ENCODE measurements at regions not wholly inside any gene's neighbourhood (a gene's known extent, or its start where the extent isn't known, plus 50 kb on each side); places are given as distances from the start of the nearest gene placed in this dataset.

- no peak for DNase-seq
- WGBS (ENCODE audit: insufficient coverage), result no CpG with 5 or more reads among the region's 4 CpGs
- no peak for ATAC-seq (ENCODE audit: low read depth)
- Mint-ChIP-seq H3K4me1 (no peaks in the 10 kb centered on the region), H3K4me3 (no peak overlapping the region), H3K27ac (no peak overlapping the region), H3K9me3 (ENCODE audit: insufficient read depth) (no peaks in the 10 kb centered on the region), H3K27me3 (peaks cover 25% of the 10 kb centered on the region)
- POLR2A ChIA-PET, result no interaction called here
- intact Hi-C loops (cut with micrococcal nuclease), result no loop called here
- CTCF ChIA-PET, result interaction anchor here (1.0 to 4.9 kb wide), 3 partner anchors 217 to 259 kb away, joined by 3 to 23 read pairs (median 3); no protein-coding TSS in a partner anchor
- no peaks in the 10 kb centered on the region for H3K79me2 ChIP-seq (ENCODE audit: control insufficient read depth, insufficient read depth, low read length)
- no peak for TF ChIP-seq EZH2 (IDR thresholded peaks at IDR 0.05; ENCODE audit: borderline replicate concordance, insufficient read depth, low read depth, low read length, poor library complexity, severe bottlenecking)
- no peak for TF ChIP-seq CTCF (IDR thresholded peaks at IDR 0.05)
- H3K9ac ChIP-seq (ENCODE audit: low read length), result no peak overlapping the region
- no peaks in the 10 kb centered on the region for H3K36me3 ChIP-seq (replicated peaks in 1 of 2; ENCODE audit: control extremely low read depth in 1 of 2, control insufficient read depth in 1 of 2, extremely low read depth in 1 of 2, insufficient read depth in 2 of 2, low read length in 1 of 2)
- no peak overlapping the region for H3K4me3 ChIP-seq (ENCODE audit: control extremely low read depth in 1 of 5, extremely low read depth in 1 of 5, insufficient read depth in 1 of 5, low read depth in 2 of 5, low read length in 4 of 5)
- H3K27ac ChIP-seq (ENCODE audit: low read length in 2 of 2), result no peak overlapping the region
- H3K27me3 ChIP-seq (replicated peaks in 1 of 4; ENCODE audit: control extremely low read depth in 1 of 4, control insufficient read depth in 3 of 4, insufficient read depth in 4 of 4, low read length in 3 of 4), result peaks cover 0 to 9% (median 2%) of the 10 kb centered on the region in 4 experiments
- H3K4me2 ChIP-seq (replicated peaks; ENCODE audit: low read depth, low read length, poor library complexity, severe bottlenecking), result no peak overlapping the region
- no peaks in the 10 kb centered on the region for H3K9me3 ChIP-seq (ENCODE audit: control extremely low read depth in 1 of 3, control insufficient read depth in 2 of 3, insufficient read depth in 1 of 3, low read length in 2 of 3)
- no peaks in the 10 kb centered on the region for H3K4me1 ChIP-seq (ENCODE audit: control insufficient read depth in 2 of 2, insufficient read depth in 2 of 2, low read length in 2 of 2)
- no peaks in the 10 kb centered on the region for H4K20me1 ChIP-seq (ENCODE audit: control insufficient read depth, insufficient read depth, low read length, poor library complexity, severe bottlenecking)
- no peak overlapping the region for H2AFZ ChIP-seq (ENCODE audit: insufficient read depth, low read depth, low read length, poor library complexity, severe bottlenecking)
Observed at GRCh38 chr5:14944350-14944739, 72.8 kb upstream of the ANKH start.

- Histone ChIP-seq H3K4me1 (ENCODE audit: control insufficient read depth in 2 of 2, insufficient read depth in 2 of 2, low read length in 2 of 2) (no peaks in the 10 kb centered on the region), H3K79me2 (ENCODE audit: control insufficient read depth, insufficient read depth, low read length) (no peaks in the 10 kb centered on the region), H3K9me3 (ENCODE audit: control extremely low read depth in 1 of 3, control insufficient read depth in 2 of 3, insufficient read depth in 1 of 3, low read length in 2 of 3) (no peaks in the 10 kb centered on the region), H3K4me3 (ENCODE audit: control extremely low read depth in 1 of 5, extremely low read depth in 1 of 5, insufficient read depth in 1 of 5, low read depth in 2 of 5, low read length in 4 of 5) (no peak overlapping the region), H2AFZ (ENCODE audit: insufficient read depth, low read depth, low read length, poor library complexity, severe bottlenecking) (no peak overlapping the region), H3K27me3 (replicated peaks in 1 of 4; ENCODE audit: control extremely low read depth in 1 of 4, control insufficient read depth in 3 of 4, insufficient read depth in 4 of 4, low read length in 3 of 4) (peaks cover 0 to 9% (median 2%) of the 10 kb centered on the region in 4 experiments), H3K4me2 (replicated peaks; ENCODE audit: low read depth, low read length, poor library complexity, severe bottlenecking) (no peak overlapping the region), H3K27ac (ENCODE audit: low read length in 2 of 2) (no peak overlapping the region), H3K36me3 (replicated peaks in 1 of 2; ENCODE audit: control extremely low read depth in 1 of 2, control insufficient read depth in 1 of 2, extremely low read depth in 1 of 2, insufficient read depth in 2 of 2, low read length in 1 of 2) (no peaks in the 10 kb centered on the region), H3K9ac (ENCODE audit: low read length) (no peak overlapping the region), H4K20me1 (ENCODE audit: control insufficient read depth, insufficient read depth, low read length, poor library complexity, severe bottlenecking) (no peaks in the 10 kb centered on the region)
- Mint-ChIP-seq H3K9me3 (ENCODE audit: insufficient read depth) (no peaks in the 10 kb centered on the region), H3K4me3 (no peak overlapping the region), H3K27ac (no peak overlapping the region), H3K4me1 (peaks cover 1% of the 10 kb centered on the region), H3K27me3 (peaks cover 29% of the 10 kb centered on the region)
- ATAC-seq (ENCODE audit: low read depth) (no peak), DNase-seq (no peak)
- POLR2A ChIA-PET, result no interaction called here
- intact Hi-C loops (cut with micrococcal nuclease), result no loop called here
- TF ChIP-seq CTCF (IDR thresholded peaks at IDR 0.05) (no peak), EZH2 (IDR thresholded peaks at IDR 0.05; ENCODE audit: borderline replicate concordance, insufficient read depth, low read depth, low read length, poor library complexity, severe bottlenecking) (no peak)
- CTCF ChIA-PET, result interaction anchor here (1.2 to 4.9 kb wide), 4 partner anchors 15 to 215 kb away, joined by 4 to 23 read pairs (median 6); no protein-coding TSS in a partner anchor
Observed at GRCh38 chr5:14942212-14942611, 70.6 kb upstream of the ANKH start.

Measured in B cell (primary cell).